Liver (tissue), 7 donors: ENCODE measurements at regions not wholly inside any gene's neighbourhood (a gene's known extent, or its start where the extent isn't known, plus 50 kb on each side); places are given as distances from the start of the nearest gene placed in this dataset.

Experiments used
- DNase-seq: peaks from one replicate; pipeline ENCODE4 v3.0.0-alpha.2; 2017; ENCODE audit warnings: low spot score
- H3K27ac ChIP-seq, 2 donors: one replicate each; pipeline ENCODE4 v1.7.0; 2013; ENCODE audit warnings: inconsistent platforms in 2 of 2, low read length in 2 of 2, control low read depth in 1 of 2, low read depth in 1 of 2, mild to moderate bottlenecking in 1 of 2
- H3K27me3 ChIP-seq, 4 donors: one replicate each; pipeline versions ENCODE4 v1.6.1 to v1.7.0; 2013; ENCODE audit warnings: low read length in 3 of 4, inconsistent platforms in 1 of 4, mild to moderate bottlenecking in 1 of 4, moderate library complexity in 1 of 4; ENCODE audit not compliant: control insufficient read depth in 4 of 4, insufficient read depth in 4 of 4
- H3K36me3 ChIP-seq, 4 donors: one replicate each; pipeline versions ENCODE4 v1.6.1 to v1.7.0; 2013; ENCODE audit warnings: low read length in 3 of 4, mild to moderate bottlenecking in 3 of 4, low read depth in 1 of 4, moderate library complexity in 1 of 4; ENCODE audit not compliant: control insufficient read depth in 4 of 4, insufficient read depth in 3 of 4
- H3K4me1 ChIP-seq, 4 donors: one replicate each; pipeline versions ENCODE4 v1.6.1 to v1.7.0; 2013; ENCODE audit warnings: low read length in 3 of 4, mild to moderate bottlenecking in 3 of 4, moderate library complexity in 1 of 4; ENCODE audit not compliant: control insufficient read depth in 4 of 4, insufficient read depth in 4 of 4
- H3K4me3 ChIP-seq, 3 donors: one replicate each; pipeline versions ENCODE4 v1.6.1 to v1.7.0; 2013; ENCODE audit warnings: low read length in 3 of 3, control low read depth in 1 of 3, low read depth in 1 of 3, mild to moderate bottlenecking in 1 of 3
- H3K9ac ChIP-seq, 2 donors: one replicate each; pipeline ENCODE4 v1.7.0; 2013; ENCODE audit warnings: low read length in 2 of 2, mild to moderate bottlenecking in 2 of 2, moderate library complexity in 2 of 2, control low read depth in 1 of 2, low read depth in 1 of 2
- H3K9me3 ChIP-seq, 4 donors: one replicate each; pipeline versions ENCODE4 v1.6.1 to v1.7.0; 2013; ENCODE audit warnings: low read length in 3 of 4; ENCODE audit not compliant: control insufficient read depth in 4 of 4
- EGR1 ChIP-seq, 2 donors: IDR thresholded peaks; 2 replicates each; pipeline ENCODE4 v1.6.1; 2016 to 2018; ENCODE audit warnings: antibody characterized with exemption in 2 of 2, low read depth in 2 of 2
- FOXA1 ChIP-seq: IDR thresholded peaks from 2 replicates; pipeline ENCODE4 v1.6.1; 2016; ENCODE audit warnings: antibody characterized with exemption
- FOXA2 ChIP-seq: IDR thresholded peaks from 2 replicates; pipeline ENCODE4 v1.6.1; 2016; ENCODE audit warnings: antibody characterized with exemption
- GABPA ChIP-seq, 2 donors: IDR thresholded peaks in 1 of 2; conservative IDR thresholded peaks in 1 of 2; 2 replicates each; pipeline ENCODE4 v1.6.1; 2016; ENCODE audit warnings: antibody characterized with exemption in 2 of 2, mild to moderate bottlenecking in 1 of 2, moderate library complexity in 1 of 2
- HNF4A ChIP-seq, 2 donors: conservative IDR thresholded peaks; 2 replicates each; pipeline ENCODE4 v1.6.1; 2016; ENCODE audit warnings: antibody characterized with exemption in 2 of 2, mild to moderate bottlenecking in 2 of 2
- HNF4G ChIP-seq: IDR thresholded peaks from 2 replicates; pipeline ENCODE4 v1.6.1; 2016; ENCODE audit warnings: antibody characterized with exemption
- JUND ChIP-seq, 2 donors: IDR thresholded peaks; 2 replicates each; pipeline ENCODE4 v1.6.1; 2016; ENCODE audit warnings: antibody characterized with exemption in 2 of 2
- NR2F2 ChIP-seq: IDR thresholded peaks from 2 replicates; pipeline ENCODE4 v1.6.1; 2016; ENCODE audit warnings: antibody characterized with exemption
- RAD21 ChIP-seq, 2 donors: IDR thresholded peaks; 2 replicates each; pipeline ENCODE4 v1.6.1; 2016; ENCODE audit warnings: antibody characterized with exemption in 2 of 2, mild to moderate bottlenecking in 2 of 2
- REST ChIP-seq: IDR thresholded peaks from 2 replicates; pipeline ENCODE4 v1.6.1; 2016; ENCODE audit warnings: antibody characterized with exemption, mild to moderate bottlenecking
- RXRA ChIP-seq, 2 donors: IDR thresholded peaks; 2 replicates each; pipeline ENCODE4 v1.6.1; 2017 to 2018; ENCODE audit warnings: antibody characterized with exemption in 2 of 2, mild to moderate bottlenecking in 1 of 2
- SP1 ChIP-seq: IDR thresholded peaks from 2 replicates; pipeline ENCODE4 v1.6.1; 2018; ENCODE audit warnings: antibody characterized with exemption, mild to moderate bottlenecking
- TAF1 ChIP-seq: conservative IDR thresholded peaks from 2 replicates; pipeline ENCODE4 v1.6.1; 2016; ENCODE audit warnings: antibody characterized with exemption, mild to moderate bottlenecking
- YY1 ChIP-seq: IDR thresholded peaks from 2 replicates; pipeline ENCODE4 v1.6.1; 2016; ENCODE audit warnings: antibody characterized with exemption, mild to moderate bottlenecking
- WGBS: extraction: QIAGEN DNeasy Blood & Tissue Kit; methylation state at CpG from one replicate; pipeline ENCODE4 v1.1.7; 2013; 5-methylcytosine and 5-hydroxymethylcytosine counted together
- TF ChIP-seq, protein P1 (sequence below): IDR thresholded peaks from 2 replicates; pipeline ENCODE4 v1.6.1; 2016; ENCODE audit warnings: antibody characterized with exemption
- donor health status: healthy.
- donor health status: healthy.
- donor health status: healthy.
- donor health status: healthy.

DNA sequence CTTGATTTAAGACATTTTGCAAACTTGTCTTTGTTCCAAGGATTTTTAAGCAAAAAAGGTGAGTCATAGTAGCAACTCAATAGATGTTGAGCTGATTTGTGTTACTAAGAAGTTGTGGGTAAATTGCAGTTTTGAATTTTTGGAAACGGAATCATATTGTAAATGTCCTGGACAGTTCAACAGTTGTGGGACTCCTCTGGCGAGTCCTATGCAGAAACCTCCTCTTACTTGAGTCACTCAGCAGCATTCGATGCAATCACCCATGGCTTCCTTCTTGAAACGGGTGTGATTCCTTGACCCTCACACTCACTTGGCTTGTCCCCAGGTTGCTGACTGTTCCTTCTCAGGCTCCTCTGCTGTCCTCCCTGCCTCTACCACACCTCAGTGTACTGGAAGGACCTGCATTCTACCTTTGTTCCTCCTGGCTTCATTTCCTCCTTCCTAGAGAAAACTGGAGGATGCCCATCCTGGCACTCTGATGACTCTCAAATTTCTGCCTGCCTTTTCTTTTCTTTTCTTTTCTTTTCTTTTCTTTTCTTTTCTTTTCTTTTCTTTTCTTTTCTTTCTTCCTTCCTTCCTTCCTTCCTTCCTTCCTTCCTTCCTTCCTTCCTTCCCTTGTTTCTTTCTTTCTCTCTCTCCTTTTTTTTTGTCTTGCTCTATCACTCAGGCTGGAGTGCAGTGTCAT, 52.8 kb upstream of the DGKG start:
- Histone ChIP-seq H3K4me1 (peaks cover 4 to 17% (median 12%) of the 10 kb centered on the region in 4 donors), H3K9me3 (no peaks in the 10 kb centered on the region), H3K9ac (no peak overlapping the region), H3K36me3 (no peaks in the 10 kb centered on the region), H3K27ac (no peak overlapping the region), H3K4me3 (no peak overlapping the region), H3K27me3 (no peaks in the 10 kb centered on the region)
- TF ChIP-seq, protein P1, sequence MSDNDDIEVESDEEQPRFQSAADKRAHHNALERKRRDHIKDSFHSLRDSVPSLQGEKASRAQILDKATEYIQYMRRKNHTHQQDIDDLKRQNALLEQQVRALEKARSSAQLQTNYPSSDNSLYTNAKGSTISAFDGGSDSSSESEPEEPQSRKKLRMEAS: no peak
- TF ChIP-seq TAF1 (no peak), NR2F2 (no peak), REST (no peak), YY1 (no peak), EGR1 (IDR thresholded peaks at IDR 0.05; ENCODE audit: low read depth in 2 of 2) (no peak)
- DNase-seq: no peak
- WGBS: 77% methylated on average over 4 of the region's 4 CpGs

DNA sequence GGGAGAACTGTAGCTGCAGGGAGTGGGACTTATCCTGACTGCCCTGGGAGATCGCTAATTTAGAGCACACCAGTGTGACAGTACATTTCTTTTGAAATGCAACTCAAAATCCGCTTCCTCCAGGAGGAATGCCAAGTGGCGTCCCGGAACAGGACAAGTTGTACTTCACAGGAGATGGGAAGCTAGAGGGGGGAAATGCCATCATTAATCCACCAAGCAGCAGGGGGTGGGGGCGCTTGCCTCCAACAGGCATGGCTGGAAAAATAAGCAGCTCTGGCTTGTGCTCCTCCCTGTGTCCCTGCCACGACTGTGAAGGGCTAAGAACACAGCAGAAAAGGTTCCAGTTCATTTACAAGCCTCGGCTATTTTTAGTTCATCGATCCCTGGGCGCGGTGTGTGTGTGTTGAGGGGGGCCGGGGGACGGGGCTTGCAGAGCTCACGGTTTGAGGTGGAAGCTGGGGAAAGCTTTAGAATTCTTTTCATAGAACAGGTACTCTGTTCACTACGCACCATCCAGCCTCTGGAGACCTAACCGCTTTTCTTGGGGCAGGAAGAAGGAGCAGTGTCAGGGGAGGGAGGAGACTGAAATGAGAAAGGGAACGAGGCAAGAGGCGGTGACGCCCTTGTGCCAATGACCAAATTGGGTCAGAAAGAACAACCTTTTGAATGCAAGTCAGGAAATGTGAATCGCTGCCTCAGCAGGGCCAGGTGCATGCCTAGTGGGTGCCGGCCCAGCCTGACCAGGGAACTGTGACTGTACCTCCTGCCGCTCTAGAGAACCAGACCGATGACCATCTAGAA, 51.8 kb upstream of the DGKG start:
- Histone ChIP-seq H3K9me3 (no peaks in the 10 kb centered on the region), H3K4me1 (peaks cover 4 to 17% (median 12%) of the 10 kb centered on the region in 4 donors), H3K27me3 (no peaks in the 10 kb centered on the region), H3K4me3 (peak overlapping the region; percentile 28 to 62 (median 58)), H3K27ac (peak overlapping the region; percentile 73 to 74), H3K9ac (peak overlapping the region in 1 of 2 donors; percentile 21), H3K36me3 (no peaks in the 10 kb centered on the region)
- WGBS: 6% methylated on average over 22 of the region's 22 CpGs
- TF ChIP-seq TAF1 (peak; percentile 84), RAD21 (IDR thresholded peaks at IDR 0.05) (peak; percentile 27 to 59), RXRA (IDR thresholded peaks at IDR 0.05) (peak in 1 of 2 donors; percentile 50), JUND (IDR thresholded peaks at IDR 0.05) (peak; percentile 34 to 56), FOXA1 (no peak), SP1 (peak; percentile 81), REST (peak; percentile 51), NR2F2 (peak; percentile 92), HNF4G (no peak), YY1 (peak; percentile 68), EGR1 (IDR thresholded peaks at IDR 0.05; ENCODE audit: low read depth in 2 of 2) (peak in 1 of 2 donors; percentile 75), HNF4A (conservative IDR thresholded peaks at IDR 0.05) (peak; percentile 36 to 42), FOXA2 (no peak), GABPA (IDR thresholded peaks at IDR 0.05 in 1 of 2, conservative IDR thresholded peaks at IDR 0.05 in 1 of 2) (peak in 1 of 2 donors; percentile 19)
- peak; percentile 39 for DNase-seq
